ENCODE measurements at regions not wholly inside any gene's neighbourhood (a gene's known extent, or its start where the extent isn't known, plus 50 kb on each side); places are given as distances from the start of the nearest gene placed in this dataset.

GRCh38 chr11:104819107-104819506 lies 79.2 kb downstream of the CASP12 start:
- Histone ChIP-seq H3K36me3 (ENCODE audit: control insufficient read depth, insufficient read depth, low read length) (no peaks in the 10 kb centered on the region), H3K27me3 (ENCODE audit: control insufficient read depth, insufficient read depth, low read length) (no peaks in the 10 kb centered on the region), H3K4me1 (ENCODE audit: control insufficient read depth, extremely low read depth, insufficient read depth, low read length) (no peaks in the 10 kb centered on the region), H3K79me2 (ENCODE audit: control insufficient read depth, insufficient read depth, low read length) (no peaks in the 10 kb centered on the region), H3K9ac (ENCODE audit: insufficient read depth, low read length) (no peak overlapping the region), H3K4me2 (ENCODE audit: extremely low read depth, insufficient read depth, low read length) (no peak overlapping the region), H2AFZ (ENCODE audit: low read length) (no peak overlapping the region), H3K27ac (ENCODE audit: insufficient read depth, low read length) (no peak overlapping the region), H4K20me1 (ENCODE audit: control insufficient read depth, extremely low read depth, insufficient read depth, low read length) (no peaks in the 10 kb centered on the region), H3K9me3 (ENCODE audit: control insufficient read depth, insufficient read depth, low read depth, low read length) (no peaks in the 10 kb centered on the region), H3K4me3 (replicated peaks in 1 of 4; ENCODE audit: control extremely low read depth in 1 of 4, insufficient read depth in 1 of 4, low read depth in 3 of 4, low read length in 4 of 4) (no peak overlapping the region)
- TF ChIP-seq EZH2 (IDR thresholded peaks at IDR 0.05; ENCODE audit: low read length, missing control alignments) (no peak), CTCF (conservative IDR thresholded peaks at IDR 0.05 in 1 of 2, IDR thresholded peaks at IDR 0.05 in 1 of 2; ENCODE audit: low read depth in 1 of 2, low read length in 2 of 2) (no peak)
- DNase-seq (ENCODE audit: low read depth in 2 of 2), result no peak

GRCh38 chr11:104817973-104818372 lies 80.3 kb downstream of the CASP12 start:
- Histone ChIP-seq H3K27ac (ENCODE audit: insufficient read depth, low read length) (no peak overlapping the region), H4K20me1 (ENCODE audit: control insufficient read depth, extremely low read depth, insufficient read depth, low read length) (no peaks in the 10 kb centered on the region)
- DNase-seq (ENCODE audit: low read depth in 2 of 2), result no peak

GRCh38 chr11:104813532-104813931 lies 84.7 kb downstream of the CASP12 start:
- Histone ChIP-seq H3K4me1 (ENCODE audit: control insufficient read depth, extremely low read depth, insufficient read depth, low read length) (no peaks in the 10 kb centered on the region), H2AFZ (ENCODE audit: low read length) (no peak overlapping the region), H3K36me3 (ENCODE audit: control insufficient read depth, insufficient read depth, low read length) (no peaks in the 10 kb centered on the region), H3K27me3 (ENCODE audit: control insufficient read depth, insufficient read depth, low read length) (no peaks in the 10 kb centered on the region), H3K27ac (ENCODE audit: insufficient read depth, low read length) (no peak overlapping the region), H4K20me1 (ENCODE audit: control insufficient read depth, extremely low read depth, insufficient read depth, low read length) (no peaks in the 10 kb centered on the region), H3K79me2 (ENCODE audit: control insufficient read depth, insufficient read depth, low read length) (no peaks in the 10 kb centered on the region), H3K9ac (ENCODE audit: insufficient read depth, low read length) (no peak overlapping the region), H3K9me3 (ENCODE audit: control insufficient read depth, insufficient read depth, low read depth, low read length) (no peaks in the 10 kb centered on the region), H3K4me3 (replicated peaks in 1 of 4; ENCODE audit: control extremely low read depth in 1 of 4, insufficient read depth in 1 of 4, low read depth in 3 of 4, low read length in 4 of 4) (no peak overlapping the region), H3K4me2 (ENCODE audit: extremely low read depth, insufficient read depth, low read length) (no peak overlapping the region)
- no peak for TF ChIP-seq EZH2 (IDR thresholded peaks at IDR 0.05; ENCODE audit: low read length, missing control alignments)
- no peak for TF ChIP-seq CTCF (conservative IDR thresholded peaks at IDR 0.05 in 1 of 2, IDR thresholded peaks at IDR 0.05 in 1 of 2; ENCODE audit: low read depth in 1 of 2, low read length in 2 of 2)
- no peak for DNase-seq (ENCODE audit: low read depth in 2 of 2)

More at GRCh38 chr11:104817973-104818372, 80.3 kb downstream of the CASP12 start:
- H3K9me3 ChIP-seq (ENCODE audit: control insufficient read depth, insufficient read depth, low read depth, low read length), result no peaks in the 10 kb centered on the region
- no peak overlapping the region for H3K9ac ChIP-seq (ENCODE audit: insufficient read depth, low read length)
- H3K4me2 ChIP-seq (ENCODE audit: extremely low read depth, insufficient read depth, low read length), result no peak overlapping the region
- no peaks in the 10 kb centered on the region for H3K79me2 ChIP-seq (ENCODE audit: control insufficient read depth, insufficient read depth, low read length)
- no peaks in the 10 kb centered on the region for H3K4me1 ChIP-seq (ENCODE audit: control insufficient read depth, extremely low read depth, insufficient read depth, low read length)
- H3K27me3 ChIP-seq (ENCODE audit: control insufficient read depth, insufficient read depth, low read length), result no peaks in the 10 kb centered on the region
- H3K4me3 ChIP-seq (replicated peaks in 1 of 4; ENCODE audit: control extremely low read depth in 1 of 4, insufficient read depth in 1 of 4, low read depth in 3 of 4, low read length in 4 of 4), result no peak overlapping the region
- no peak overlapping the region for H2AFZ ChIP-seq (ENCODE audit: low read length)
- TF ChIP-seq CTCF (conservative IDR thresholded peaks at IDR 0.05 in 1 of 2, IDR thresholded peaks at IDR 0.05 in 1 of 2; ENCODE audit: low read depth in 1 of 2, low read length in 2 of 2) (no peak), EZH2 (IDR thresholded peaks at IDR 0.05; ENCODE audit: low read length, missing control alignments) (no peak)
- H3K36me3 ChIP-seq (ENCODE audit: control insufficient read depth, insufficient read depth, low read length), result no peaks in the 10 kb centered on the region
